ENCODE measurements at regions not wholly inside any gene's neighbourhood (a gene's known extent, or its start where the extent isn't known, plus 50 kb on each side); places are given as distances from the start of the nearest gene placed in this dataset.
"Not testable (repeated sequence)": the region's sequence is repeated elsewhere in the genome, so short reads cannot be mapped to it uniquely, and the experiment has no call there.

- H3K4me1 Mint-ChIP-seq: peaks cover 4% of the 10 kb centered on the region
- no peaks in the 10 kb centered on the region for H3K36me3 Mint-ChIP-seq
- H3K27ac Mint-ChIP-seq: no peak overlapping the region
- ATAC-seq (ENCODE audit: low read depth) (no peak), DNase-seq (ENCODE audit: low spot score in 2 of 2) (no peak)
- no peak overlapping the region for H3K4me3 Mint-ChIP-seq
- no peaks in the 10 kb centered on the region for H3K9me3 Mint-ChIP-seq
- H3K27me3 Mint-ChIP-seq: peaks cover 2% of the 10 kb centered on the region
Observed at GRCh38 chr4:162849937-162850336, 316.8 kb downstream of the NAF1 start.

DNA sequence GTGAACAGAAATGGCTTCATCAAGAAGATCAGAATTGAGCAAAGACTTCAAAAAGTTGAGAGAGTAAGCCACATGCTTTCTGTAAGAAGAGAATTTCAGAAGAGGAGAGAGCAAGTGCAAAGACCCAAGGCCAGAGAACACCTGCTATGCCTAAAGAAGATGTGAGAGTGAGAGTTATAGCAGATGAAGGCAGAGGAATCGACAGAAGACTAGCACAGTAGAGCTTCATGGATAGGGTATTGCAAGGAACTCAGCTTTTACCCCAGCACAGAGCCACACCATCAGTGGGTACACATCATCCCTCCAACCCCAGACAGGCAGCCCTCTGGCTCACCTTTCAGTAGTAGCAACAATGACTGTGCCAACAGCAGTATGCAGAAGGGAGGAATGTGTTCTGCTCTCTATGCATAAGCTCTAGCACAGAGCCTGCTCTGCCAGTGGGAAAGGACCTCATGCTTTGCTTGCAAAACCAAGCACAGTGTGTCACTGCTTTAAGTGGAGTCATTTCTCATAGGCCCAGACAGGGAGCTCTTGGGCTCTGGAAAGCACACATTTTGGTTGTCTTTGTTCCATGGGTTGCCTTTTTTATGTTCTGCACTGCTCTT is 318.6 kb downstream of the NAF1 start:
- Mint-ChIP-seq H3K9me3 (no peaks in the 10 kb centered on the region), H3K4me1 (peaks cover 4% of the 10 kb centered on the region), H3K27me3 (peaks cover 2% of the 10 kb centered on the region), H3K27ac (no peak overlapping the region), H3K36me3 (no peaks in the 10 kb centered on the region), H3K4me3 (no peak overlapping the region)
- DNase-seq (ENCODE audit: low spot score in 2 of 2) (no peak), ATAC-seq (ENCODE audit: low read depth) (no peak)

- no peak for ATAC-seq (ENCODE audit: low read depth)
- peaks cover 2% of the 10 kb centered on the region for H3K27me3 Mint-ChIP-seq
- H3K4me1 Mint-ChIP-seq: peaks cover 2% of the 10 kb centered on the region
- no peaks in the 10 kb centered on the region for H3K36me3 Mint-ChIP-seq
- H3K27ac Mint-ChIP-seq: no peak overlapping the region
- no peaks in the 10 kb centered on the region for H3K9me3 Mint-ChIP-seq
- DNase-seq (ENCODE audit: low spot score in 2 of 2): no peak
- no peak overlapping the region for H3K4me3 Mint-ChIP-seq
Observed at GRCh38 chr4:162841753-162842152, 324.9 kb downstream of the NAF1 start.

DNA sequence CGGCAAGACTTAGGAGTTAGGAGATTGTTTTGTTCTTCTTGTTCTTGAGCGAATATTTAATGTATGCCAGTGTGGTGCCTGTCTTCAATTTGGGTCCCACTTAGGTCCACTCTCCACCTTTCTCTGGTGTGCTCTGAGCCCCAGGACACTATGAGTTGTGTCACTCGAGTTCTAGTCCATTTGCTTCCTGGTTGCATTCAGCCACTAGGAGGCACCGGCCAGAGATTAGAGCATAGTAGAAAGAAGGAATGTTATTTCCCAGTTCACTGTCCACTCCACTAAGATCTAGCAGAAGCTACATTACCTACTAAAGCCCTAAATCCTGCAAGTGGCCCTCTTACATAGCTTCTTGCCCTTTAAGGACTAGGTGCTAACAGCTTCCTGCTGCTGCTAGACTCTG is 326.9 kb downstream of the NAF1 start:
- Mint-ChIP-seq H3K9me3 (no peaks in the 10 kb centered on the region), H3K27ac (no peak overlapping the region), H3K4me3 (no peak overlapping the region), H3K27me3 (no peaks in the 10 kb centered on the region), H3K36me3 (no peaks in the 10 kb centered on the region), H3K4me1 (peaks cover 2% of the 10 kb centered on the region)
- DNase-seq (ENCODE audit: low spot score in 2 of 2) (no peak), ATAC-seq (ENCODE audit: low read depth) (no peak)

DNA sequence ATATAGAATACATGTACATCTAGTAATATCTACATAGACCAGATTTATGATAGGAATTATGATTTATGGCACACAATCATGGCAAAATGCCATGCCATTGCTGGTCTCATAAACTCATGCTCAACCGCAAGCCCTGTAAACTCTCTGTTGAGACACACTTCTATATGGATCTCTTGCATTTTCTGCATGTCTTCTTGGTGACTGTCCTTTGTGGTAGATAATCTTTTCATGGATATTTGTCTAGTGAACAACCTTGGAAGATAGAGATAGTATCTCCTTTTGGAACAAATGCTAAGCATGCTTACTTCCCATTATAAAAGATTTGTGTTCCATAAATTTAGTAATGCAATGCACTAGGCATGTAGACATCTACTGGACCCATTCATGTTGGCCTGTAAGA is 328.0 kb downstream of the NAF1 start:
- Mint-ChIP-seq H3K4me3 (no peak overlapping the region), H3K27me3 (no peaks in the 10 kb centered on the region), H3K4me1 (peaks cover 2% of the 10 kb centered on the region), H3K9me3 (no peaks in the 10 kb centered on the region), H3K27ac (no peak overlapping the region), H3K36me3 (no peaks in the 10 kb centered on the region)
- DNase-seq (ENCODE audit: low spot score in 2 of 2): no peak
- ATAC-seq (ENCODE audit: low read depth): no peak

DNA sequence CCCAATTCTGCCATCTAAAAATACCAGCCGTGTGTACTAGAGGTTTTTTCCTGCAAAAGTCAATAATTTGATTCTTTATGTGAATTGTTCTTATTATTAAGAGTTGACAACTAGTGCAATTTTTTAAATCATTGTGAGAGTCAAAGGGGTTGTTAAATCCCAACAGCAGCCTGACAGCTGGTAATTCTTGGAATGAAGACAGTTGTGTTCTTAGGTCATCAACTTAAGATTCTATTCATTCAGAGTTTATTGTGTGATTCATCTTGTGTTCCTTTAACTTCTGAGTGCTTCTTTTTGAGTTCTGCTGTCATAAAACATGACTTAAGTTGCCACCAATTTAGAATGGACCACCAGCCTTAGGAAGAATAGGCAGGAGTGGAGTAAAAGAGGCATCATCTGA is 329.0 kb downstream of the NAF1 start:
- ATAC-seq (ENCODE audit: low read depth) (no peak), DNase-seq (ENCODE audit: low spot score in 2 of 2) (no peak)
- Mint-ChIP-seq H3K27me3 (no peaks in the 10 kb centered on the region), H3K27ac (no peak overlapping the region), H3K9me3 (no peaks in the 10 kb centered on the region), H3K4me1 (peaks cover 2% of the 10 kb centered on the region), H3K36me3 (no peaks in the 10 kb centered on the region), H3K4me3 (no peak overlapping the region)

GRCh38 chr4:162837241-162837640 is 329.4 kb downstream of the NAF1 start:
- no peak overlapping the region for H3K27ac Mint-ChIP-seq
- no peaks in the 10 kb centered on the region for H3K27me3 Mint-ChIP-seq
- no peak for DNase-seq (ENCODE audit: low spot score in 2 of 2)
- no peak overlapping the region for H3K4me3 Mint-ChIP-seq
- ATAC-seq (ENCODE audit: low read depth): no peak
- H3K4me1 Mint-ChIP-seq: peaks cover 2% of the 10 kb centered on the region
- H3K36me3 Mint-ChIP-seq: no peaks in the 10 kb centered on the region
- no peaks in the 10 kb centered on the region for H3K9me3 Mint-ChIP-seq

GRCh38 chr4:162836773-162837172 is 329.9 kb downstream of the NAF1 start:
- no peaks in the 10 kb centered on the region for H3K36me3 Mint-ChIP-seq
- DNase-seq (ENCODE audit: low spot score in 2 of 2) (no peak), ATAC-seq (ENCODE audit: low read depth) (no peak)
- no peak overlapping the region for H3K4me3 Mint-ChIP-seq
- no peaks in the 10 kb centered on the region for H3K9me3 Mint-ChIP-seq
- no peaks in the 10 kb centered on the region for H3K4me1 Mint-ChIP-seq
- H3K27me3 Mint-ChIP-seq: no peaks in the 10 kb centered on the region
- H3K27ac Mint-ChIP-seq: no peak overlapping the region

GRCh38 chr4:162836258-162836657 is 330.4 kb downstream of the NAF1 start:
- not testable (repeated sequence) for H3K36me3 Mint-ChIP-seq; H3K4me1 Mint-ChIP-seq; H3K27ac Mint-ChIP-seq; H3K4me3 Mint-ChIP-seq; H3K9me3 Mint-ChIP-seq; ATAC-seq (ENCODE audit: low read depth); H3K27me3 Mint-ChIP-seq; DNase-seq (ENCODE audit: low spot score in 2 of 2)

- no peaks in the 10 kb centered on the region for H3K9me3 Mint-ChIP-seq
Observed at GRCh38 chr4:162830899-162831298, 335.8 kb downstream of the NAF1 start.

GRCh38 chr4:162817374-162817773 is 349.3 kb downstream of the NAF1 start:
- H3K4me1 Mint-ChIP-seq; H3K36me3 Mint-ChIP-seq; H3K27me3 Mint-ChIP-seq; ATAC-seq (ENCODE audit: low read depth); H3K4me3 Mint-ChIP-seq; H3K27ac Mint-ChIP-seq; DNase-seq (ENCODE audit: low spot score in 2 of 2): not testable (repeated sequence)
- H3K9me3 Mint-ChIP-seq: peaks cover 13% of the 10 kb centered on the region

More at GRCh38 chr4:162830899-162831298, 335.8 kb downstream of the NAF1 start:
- ATAC-seq (ENCODE audit: low read depth): no peak
- DNase-seq (ENCODE audit: low spot score in 2 of 2): no peak
- Mint-ChIP-seq H3K27ac (no peak overlapping the region), H3K27me3 (no peaks in the 10 kb centered on the region), H3K4me3 (no peak overlapping the region), H3K36me3 (no peaks in the 10 kb centered on the region), H3K4me1 (no peaks in the 10 kb centered on the region)

- Mint-ChIP-seq H3K4me1 (no peaks in the 10 kb centered on the region), H3K27me3 (peaks cover 2% of the 10 kb centered on the region), H3K9me3 (peaks cover 5% of the 10 kb centered on the region), H3K36me3 (no peaks in the 10 kb centered on the region), H3K4me3 (no peak overlapping the region), H3K27ac (no peak overlapping the region)
- ATAC-seq (ENCODE audit: low read depth) (no peak), DNase-seq (ENCODE audit: low spot score in 2 of 2) (no peak)
Observed at GRCh38 chr4:162804351-162804924, 362.3 kb downstream of the NAF1 start.

DNA sequence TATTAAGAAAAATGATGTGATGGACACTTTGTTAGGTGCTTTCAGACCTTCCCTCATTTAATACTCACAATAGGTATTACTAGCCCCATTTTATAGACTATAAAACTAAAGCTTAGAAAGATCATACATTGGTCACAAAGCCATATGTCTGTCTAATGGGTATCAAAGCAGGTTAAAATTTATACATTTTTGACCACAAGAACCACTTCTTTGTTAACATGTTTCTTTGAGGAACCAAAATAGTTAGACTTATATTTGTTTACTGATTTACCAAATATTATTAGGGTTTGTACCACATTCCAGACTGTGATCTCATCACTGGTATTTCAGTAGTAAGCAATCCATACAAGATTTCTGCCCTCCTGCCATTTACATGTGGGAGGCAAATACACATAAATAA is 363.3 kb downstream of the NAF1 start:
- H3K4me1 Mint-ChIP-seq: no peaks in the 10 kb centered on the region
- H3K36me3 Mint-ChIP-seq: no peaks in the 10 kb centered on the region
- peaks cover 5% of the 10 kb centered on the region for H3K9me3 Mint-ChIP-seq
- no peak for DNase-seq (ENCODE audit: low spot score in 2 of 2)
- no peak overlapping the region for H3K4me3 Mint-ChIP-seq
- peaks cover 2% of the 10 kb centered on the region for H3K27me3 Mint-ChIP-seq
- ATAC-seq (ENCODE audit: low read depth): no peak
- no peak overlapping the region for H3K27ac Mint-ChIP-seq

DNA sequence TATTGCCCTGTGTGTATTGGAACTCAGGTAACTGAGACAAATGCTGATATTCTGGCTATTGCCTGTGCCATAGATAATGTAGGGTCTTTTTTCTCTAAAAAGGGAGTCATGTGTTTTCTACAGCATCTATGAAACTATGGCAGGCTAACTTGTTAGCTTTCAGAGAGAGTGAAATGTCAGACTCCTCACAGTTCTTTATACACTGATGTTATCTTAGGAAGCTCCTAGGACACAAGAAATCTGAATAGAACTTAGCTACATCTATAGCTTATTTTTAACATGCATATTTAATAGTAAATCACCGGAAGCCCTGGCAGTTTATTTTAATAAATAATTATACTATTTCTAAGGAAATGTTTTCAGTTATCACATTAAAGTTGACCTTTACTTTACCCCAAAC is 369.6 kb downstream of the NAF1 start:
- Mint-ChIP-seq H3K9me3 (peaks cover 5% of the 10 kb centered on the region), H3K4me3 (no peak overlapping the region), H3K36me3 (no peaks in the 10 kb centered on the region), H3K27me3 (peaks cover 2% of the 10 kb centered on the region), H3K27ac (no peak overlapping the region), H3K4me1 (no peaks in the 10 kb centered on the region)
- DNase-seq (ENCODE audit: low spot score in 2 of 2): no peak
- no peak for ATAC-seq (ENCODE audit: low read depth)

GRCh38 chr4:162793571-162793970 is 373.1 kb downstream of the NAF1 start:
- DNase-seq (ENCODE audit: low spot score in 2 of 2) (no peak), ATAC-seq (ENCODE audit: low read depth) (no peak)
- peaks cover 1% of the 10 kb centered on the region for H3K27me3 Mint-ChIP-seq
- H3K4me1 Mint-ChIP-seq: no peaks in the 10 kb centered on the region
- no peaks in the 10 kb centered on the region for H3K36me3 Mint-ChIP-seq
- H3K9me3 Mint-ChIP-seq: peaks cover 4% of the 10 kb centered on the region
- H3K27ac Mint-ChIP-seq: no peak overlapping the region
- H3K4me3 Mint-ChIP-seq: no peak overlapping the region
